Activated CD4-positive, alpha-beta memory T cell treated with anti-CD3 and anti-CD28 coated beads for 36 hours (primary cell): ENCODE measurements at regions not wholly inside any gene's neighbourhood (a gene's known extent, or its start where the extent isn't known, plus 50 kb on each side); places are given as distances from the start of the nearest gene placed in this dataset.

Experiments used
- CTCF ChIA-PET: fragments of 350-600 bp; sonication (Branson Sonifier 250); formaldehyde crosslinking; loops from one replicate; lab custom pipeline; 2021; ENCODE audit warnings: antibody characterized with exemption, inconsistent platforms; lab: Charles Lee
- POLR2A ChIA-PET: fragments of 350-600 bp; sonication (Branson Sonifier 250); formaldehyde crosslinking; loops from one replicate; lab custom pipeline; 2021; ENCODE audit warnings: antibody characterized with exemption; lab: Charles Lee
- DNase-seq: peaks from one replicate; pipeline ENCODE4 v3.0.0-alpha.2; 2020
- H3K27ac Mint-ChIP-seq: one replicate; pipeline ENCODE4 v1.8.0; 2021; ENCODE audit warnings: mixed read lengths
- H3K27me3 Mint-ChIP-seq: one replicate; pipeline ENCODE4 v1.8.0; 2021; ENCODE audit warnings: mixed read lengths
- H3K36me3 Mint-ChIP-seq: one replicate; pipeline ENCODE4 v1.8.0; 2021; ENCODE audit warnings: mixed read lengths
- H3K4me1 Mint-ChIP-seq: one replicate; pipeline ENCODE4 v1.8.0; 2021; ENCODE audit warnings: low read depth, mixed read lengths
- H3K4me3 Mint-ChIP-seq: one replicate; pipeline ENCODE4 v1.8.0; 2021; ENCODE audit warnings: mild to moderate bottlenecking, mixed read lengths
- H3K9me3 Mint-ChIP-seq: one replicate; pipeline ENCODE4 v1.8.0; 2021; ENCODE audit warnings: mixed read lengths
- intact Hi-C: fragments of 100-400 bp; cut with micrococcal nuclease; formaldehyde crosslinking; loops from one replicate; pipeline ENCODE4 v1.15.1; 2023

GRCh38 chr12:130240831-130241590 lies 78.7 kb downstream of the FZD10 start:
- H3K4me3 Mint-ChIP-seq = no peak overlapping the region
- no peaks in the 10 kb centered on the region for H3K4me1 Mint-ChIP-seq
- no peak for DNase-seq
- no peak overlapping the region for H3K27ac Mint-ChIP-seq
- ChIA-PET POLR2A (no interaction called here), CTCF (no interaction called here)
- peaks cover 2% of the 10 kb centered on the region for H3K27me3 Mint-ChIP-seq
- no peaks in the 10 kb centered on the region for H3K9me3 Mint-ChIP-seq
- intact Hi-C loops = no loop called here
- H3K36me3 Mint-ChIP-seq = no peaks in the 10 kb centered on the region

GRCh38 chr12:130242506-130242905 lies 80.2 kb downstream of the FZD10 start:
- ChIA-PET CTCF (no interaction called here), POLR2A (no interaction called here)
- H3K4me1 Mint-ChIP-seq = no peaks in the 10 kb centered on the region
- H3K4me3 Mint-ChIP-seq = no peak overlapping the region
- H3K36me3 Mint-ChIP-seq = no peaks in the 10 kb centered on the region
- H3K27me3 Mint-ChIP-seq = peaks cover 2% of the 10 kb centered on the region
- H3K27ac Mint-ChIP-seq = no peak overlapping the region
- DNase-seq = no peak
- no peaks in the 10 kb centered on the region for H3K9me3 Mint-ChIP-seq
- intact Hi-C loops = no loop called here

GRCh38 chr12:130245251-130245650 lies 83.0 kb downstream of the FZD10 start:
- H3K27ac Mint-ChIP-seq = no peak overlapping the region
- DNase-seq = no peak
- ChIA-PET POLR2A (no interaction called here), CTCF (no interaction called here)
- no peak overlapping the region for H3K4me3 Mint-ChIP-seq
- intact Hi-C loops = no loop called here
- no peaks in the 10 kb centered on the region for H3K4me1 Mint-ChIP-seq
- no peaks in the 10 kb centered on the region for H3K36me3 Mint-ChIP-seq
- no peaks in the 10 kb centered on the region for H3K9me3 Mint-ChIP-seq
- no peaks in the 10 kb centered on the region for H3K27me3 Mint-ChIP-seq

- H3K27me3 Mint-ChIP-seq = no peaks in the 10 kb centered on the region
- intact Hi-C loops = no loop called here
- no peaks in the 10 kb centered on the region for H3K4me1 Mint-ChIP-seq
- CTCF ChIA-PET = no interaction called here
- POLR2A ChIA-PET = no interaction called here
- H3K36me3 Mint-ChIP-seq = no peaks in the 10 kb centered on the region
- H3K9me3 Mint-ChIP-seq = no peaks in the 10 kb centered on the region
- no peak overlapping the region for H3K27ac Mint-ChIP-seq
- DNase-seq = no peak
- no peak overlapping the region for H3K4me3 Mint-ChIP-seq
Measured at GRCh38 chr12:130246560-130246959, 84.3 kb downstream of the FZD10 start.

- H3K4me3 Mint-ChIP-seq = no peak overlapping the region
- intact Hi-C loops = no loop called here
- no peaks in the 10 kb centered on the region for H3K4me1 Mint-ChIP-seq
- no peak for DNase-seq
- ChIA-PET POLR2A (no interaction called here), CTCF (no interaction called here)
- H3K36me3 Mint-ChIP-seq = no peaks in the 10 kb centered on the region
- H3K27me3 Mint-ChIP-seq = no peaks in the 10 kb centered on the region
- no peaks in the 10 kb centered on the region for H3K9me3 Mint-ChIP-seq
- H3K27ac Mint-ChIP-seq = no peak overlapping the region
Measured at GRCh38 chr12:130247634-130248237, 85.5 kb downstream of the FZD10 start.

- ChIA-PET POLR2A (no interaction called here), CTCF (no interaction called here)
- DNase-seq = no peak
- Mint-ChIP-seq H3K27ac (no peak overlapping the region), H3K4me1 (no peaks in the 10 kb centered on the region), H3K4me3 (no peak overlapping the region), H3K9me3 (no peaks in the 10 kb centered on the region), H3K27me3 (no peaks in the 10 kb centered on the region), H3K36me3 (no peaks in the 10 kb centered on the region)
- intact Hi-C loops = no loop called here
Measured at GRCh38 chr12:130249376-130249775, 87.1 kb downstream of the FZD10 start.

GRCh38 chr12:130251236-130251780 lies 86.4 kb upstream of the PIWIL1 start:
- ChIA-PET POLR2A (no interaction called here), CTCF (no interaction called here)
- intact Hi-C loops = no loop called here
- H3K27ac Mint-ChIP-seq = no peak overlapping the region
- H3K4me1 Mint-ChIP-seq = no peaks in the 10 kb centered on the region
- DNase-seq = no peak
- H3K9me3 Mint-ChIP-seq = no peaks in the 10 kb centered on the region
- no peak overlapping the region for H3K4me3 Mint-ChIP-seq
- no peaks in the 10 kb centered on the region for H3K36me3 Mint-ChIP-seq
- no peaks in the 10 kb centered on the region for H3K27me3 Mint-ChIP-seq

GRCh38 chr12:130253866-130254265 lies 83.8 kb upstream of the PIWIL1 start:
- Mint-ChIP-seq H3K27me3 (no peaks in the 10 kb centered on the region), H3K4me3 (no peak overlapping the region), H3K36me3 (no peaks in the 10 kb centered on the region), H3K9me3 (no peaks in the 10 kb centered on the region), H3K4me1 (no peaks in the 10 kb centered on the region), H3K27ac (no peak overlapping the region)
- ChIA-PET CTCF (no interaction called here), POLR2A (no interaction called here)
- DNase-seq = no peak
- intact Hi-C loops = no loop called here

- Mint-ChIP-seq H3K27ac (no peak overlapping the region), H3K36me3 (no peaks in the 10 kb centered on the region), H3K9me3 (no peaks in the 10 kb centered on the region), H3K4me3 (no peak overlapping the region), H3K27me3 (no peaks in the 10 kb centered on the region), H3K4me1 (no peaks in the 10 kb centered on the region)
- POLR2A ChIA-PET = no interaction called here
- CTCF ChIA-PET = no interaction called here
- intact Hi-C loops = no loop called here
- no peak for DNase-seq
Measured at GRCh38 chr12:130254461-130255276, 83.0 kb upstream of the PIWIL1 start.

GRCh38 chr12:130258863-130259262 lies 78.8 kb upstream of the PIWIL1 start:
- Mint-ChIP-seq H3K4me3 (no peak overlapping the region), H3K9me3 (no peaks in the 10 kb centered on the region), H3K27ac (no peak overlapping the region), H3K4me1 (no peaks in the 10 kb centered on the region), H3K27me3 (no peaks in the 10 kb centered on the region), H3K36me3 (no peaks in the 10 kb centered on the region)
- CTCF ChIA-PET = no interaction called here
- POLR2A ChIA-PET = no interaction called here
- DNase-seq = no peak
- intact Hi-C loops = no loop called here

GRCh38 chr12:130263025-130263424 lies 74.7 kb upstream of the PIWIL1 start:
- ChIA-PET CTCF (no interaction called here), POLR2A (no interaction called here)
- Mint-ChIP-seq H3K4me3 (no peak overlapping the region), H3K9me3 (no peaks in the 10 kb centered on the region), H3K27ac (no peak overlapping the region), H3K27me3 (no peaks in the 10 kb centered on the region), H3K36me3 (no peaks in the 10 kb centered on the region), H3K4me1 (no peaks in the 10 kb centered on the region)
- intact Hi-C loops = no loop called here
- DNase-seq = no peak

GRCh38 chr12:130263996-130264395 lies 73.7 kb upstream of the PIWIL1 start:
- ChIA-PET CTCF (no interaction called here), POLR2A (no interaction called here)
- H3K27me3 Mint-ChIP-seq = no peaks in the 10 kb centered on the region
- no peak for DNase-seq
- H3K4me3 Mint-ChIP-seq = no peak overlapping the region
- H3K9me3 Mint-ChIP-seq = no peaks in the 10 kb centered on the region
- intact Hi-C loops = no loop called here
- H3K4me1 Mint-ChIP-seq = no peaks in the 10 kb centered on the region
- no peak overlapping the region for H3K27ac Mint-ChIP-seq
- H3K36me3 Mint-ChIP-seq = no peaks in the 10 kb centered on the region
